HG03066 (cell line): ENCODE measurements at regions not wholly inside any gene's neighbourhood (a gene's known extent, or its start where the extent isn't known, plus 50 kb on each side); places are given as distances from the start of the nearest gene placed in this dataset.

Source experiments
- ATAC-seq: cut with Tn5 transposase; IDR thresholded peaks from one replicate; pipeline ENCODE4 v1.9.1; 2021; ENCODE audit warnings: low read depth; ENCODE audit not compliant: unreplicated experiment

DNA sequence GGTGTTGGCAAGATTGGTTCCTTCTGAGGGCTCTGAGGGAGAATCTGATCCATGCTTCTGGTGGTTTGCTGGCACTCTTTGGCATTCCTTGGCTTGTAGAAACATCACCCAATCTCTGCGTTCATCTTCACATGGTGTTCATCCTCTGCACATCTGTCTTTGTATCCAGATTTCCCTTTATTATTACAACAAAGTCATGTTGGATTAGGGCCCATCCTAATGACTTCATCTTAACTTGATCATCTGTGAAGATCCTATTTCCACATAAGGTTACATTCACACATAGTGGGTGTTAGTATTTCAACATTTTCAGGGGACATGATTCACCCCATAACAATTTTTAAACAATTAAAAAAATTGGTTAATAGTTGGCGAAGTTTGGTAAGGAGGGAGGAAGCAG is 177.4 kb upstream of the CWC22 start:
- ATAC-seq, result no peak

DNA sequence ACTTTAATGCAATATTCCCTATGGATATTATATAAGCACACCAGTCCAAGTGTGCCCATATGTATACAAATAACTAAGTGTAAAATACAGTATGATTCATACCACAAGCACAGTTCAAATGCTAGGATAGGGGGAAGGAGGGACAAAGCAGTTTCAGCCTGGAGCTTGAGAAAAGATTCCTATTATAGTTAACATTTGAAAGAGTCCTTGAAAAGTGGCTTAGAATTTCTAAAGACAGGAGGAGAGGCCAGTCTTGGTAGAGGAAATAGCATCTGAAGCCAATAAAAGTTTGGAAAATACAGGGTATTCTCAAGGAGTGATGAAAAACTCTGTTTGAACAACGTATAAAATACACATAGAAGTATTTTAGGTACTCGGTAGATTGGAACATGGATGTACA is 173.4 kb upstream of the CWC22 start:
- no peak for ATAC-seq

DNA sequence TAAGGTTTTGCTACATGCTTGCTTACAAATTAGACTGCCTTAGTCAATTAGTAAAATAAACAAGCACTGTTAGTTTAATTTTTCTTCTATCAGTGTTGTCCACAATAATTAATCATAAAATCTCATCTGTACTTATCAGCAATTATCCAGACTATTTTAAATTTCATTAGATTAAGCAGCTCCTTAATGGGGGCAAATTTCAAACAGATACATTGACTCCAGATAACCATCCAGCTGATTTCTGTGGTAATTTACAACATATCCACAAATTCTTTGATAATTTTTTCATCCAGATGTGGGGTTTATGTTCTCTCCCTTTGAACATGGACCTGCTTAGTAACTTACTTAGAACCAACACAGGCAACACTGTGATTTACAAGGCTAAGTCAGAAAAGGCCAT is 170.4 kb upstream of the CWC22 start:
- ATAC-seq, result no peak

DNA sequence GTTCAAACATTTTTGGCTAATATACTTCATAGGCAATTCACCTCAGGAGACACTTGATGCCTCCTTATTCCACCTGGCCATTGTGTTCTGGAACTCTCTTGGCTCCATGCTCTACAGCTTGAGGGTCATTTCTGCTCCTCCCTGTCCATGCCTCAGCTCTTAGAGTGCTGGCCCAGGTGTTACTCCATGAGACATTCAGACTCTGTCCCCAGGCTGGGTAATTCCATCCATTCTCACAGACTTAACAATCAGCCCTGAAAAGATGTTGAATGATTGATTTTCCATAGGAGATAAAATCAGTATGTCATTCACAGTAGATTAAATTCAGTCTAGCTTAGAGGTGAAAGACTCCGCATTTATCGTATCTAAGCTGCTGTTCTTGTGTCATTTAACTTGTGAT is 168.6 kb upstream of the CWC22 start:
- ATAC-seq, result no peak

DNA sequence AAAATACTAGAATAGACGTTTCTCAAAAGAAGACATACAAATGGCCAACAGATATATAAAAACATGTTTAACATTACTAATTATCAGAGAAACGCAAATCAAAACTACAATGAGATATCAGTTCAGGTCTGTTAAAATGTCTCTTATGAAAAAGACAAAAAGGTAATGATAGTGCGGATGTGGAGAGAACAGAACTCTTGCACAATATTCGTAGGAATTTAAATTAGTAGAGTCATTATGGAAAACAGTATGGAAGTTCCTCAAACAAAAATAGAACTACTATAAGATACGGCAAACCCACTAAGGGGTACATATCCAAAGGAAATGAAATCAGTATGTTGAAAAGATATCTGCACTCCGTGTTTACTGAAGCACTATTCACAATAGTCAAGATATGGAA is 167.5 kb upstream of the CWC22 start:
- no peak for ATAC-seq

DNA sequence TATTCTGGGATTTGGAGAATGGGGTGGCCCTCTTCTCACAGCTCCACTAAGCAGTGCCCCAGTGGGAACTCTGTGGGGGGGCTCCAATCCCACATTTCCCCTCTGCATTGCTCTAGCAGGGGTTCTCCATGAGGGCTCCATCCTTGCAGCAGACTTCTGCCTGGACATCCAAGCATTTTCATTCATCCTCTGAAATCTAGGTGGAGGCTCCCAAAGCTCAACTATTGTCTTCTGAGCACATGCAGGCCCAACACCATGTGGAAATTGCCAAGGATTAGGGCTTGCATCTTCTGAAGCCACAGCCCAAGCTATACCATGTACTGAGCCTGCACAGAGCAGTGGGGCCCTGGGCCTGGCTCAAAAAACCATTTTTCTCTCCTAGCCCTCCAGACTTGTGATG is 162.4 kb upstream of the CWC22 start:
- ATAC-seq, result no peak

DNA sequence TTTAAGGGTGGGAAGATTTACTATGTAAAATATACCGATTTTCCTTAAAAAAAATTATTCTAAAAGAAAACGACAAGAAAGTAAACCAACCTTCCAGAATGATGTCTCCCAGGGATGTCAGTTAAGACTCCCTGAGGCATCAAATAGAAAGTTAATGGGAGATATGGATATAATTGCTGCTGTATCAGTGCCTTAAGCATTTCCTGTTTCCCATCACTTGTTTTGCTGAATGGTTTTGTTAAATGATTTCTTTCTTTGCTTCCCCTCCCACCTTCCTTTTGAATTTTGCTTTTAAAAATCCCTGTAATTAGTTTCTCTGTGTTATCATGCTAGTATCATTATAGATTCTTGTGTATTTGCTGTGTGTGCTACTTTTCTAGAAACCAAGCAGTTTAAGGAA is 154.3 kb upstream of the CWC22 start:
- ATAC-seq, result no peak

DNA sequence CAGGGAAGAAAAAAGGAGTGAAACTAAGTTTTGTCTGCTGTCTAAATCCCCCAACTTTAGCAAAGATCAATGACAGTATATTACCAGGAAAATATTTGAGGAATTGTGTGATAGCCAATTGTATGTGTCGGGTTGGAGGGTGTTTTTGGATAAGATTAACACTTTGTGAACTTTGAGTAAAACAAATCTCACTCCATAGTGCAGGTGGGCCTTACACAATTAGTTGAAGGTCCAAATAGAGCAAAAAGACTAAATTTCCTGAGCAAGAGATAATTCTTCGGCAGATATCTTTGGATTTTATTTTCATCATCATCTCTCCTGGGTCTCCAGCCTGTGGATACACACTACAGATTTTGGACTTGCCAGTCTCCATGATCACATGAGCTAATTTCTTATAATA is 152.8 kb upstream of the CWC22 start:
- ATAC-seq, result no peak

DNA sequence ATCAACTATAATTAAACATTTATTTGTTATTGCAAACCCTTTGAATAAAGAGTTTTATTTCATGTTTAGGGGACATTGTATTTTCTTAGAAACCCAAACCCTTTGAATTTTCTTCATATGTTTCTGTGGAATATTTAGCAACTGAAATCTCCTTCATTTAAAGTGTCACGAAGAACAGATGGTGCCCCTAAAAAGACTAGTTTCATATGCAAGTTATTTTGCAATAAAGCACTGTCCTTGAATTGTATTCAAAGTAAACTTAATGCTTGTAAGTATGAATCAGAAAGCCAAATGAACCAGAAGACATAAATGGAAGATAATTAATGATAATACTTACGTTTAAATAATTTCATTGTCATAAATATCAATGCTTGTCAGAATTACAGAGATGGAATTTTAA is 151.9 kb upstream of the CWC22 start:
- no peak for ATAC-seq

DNA sequence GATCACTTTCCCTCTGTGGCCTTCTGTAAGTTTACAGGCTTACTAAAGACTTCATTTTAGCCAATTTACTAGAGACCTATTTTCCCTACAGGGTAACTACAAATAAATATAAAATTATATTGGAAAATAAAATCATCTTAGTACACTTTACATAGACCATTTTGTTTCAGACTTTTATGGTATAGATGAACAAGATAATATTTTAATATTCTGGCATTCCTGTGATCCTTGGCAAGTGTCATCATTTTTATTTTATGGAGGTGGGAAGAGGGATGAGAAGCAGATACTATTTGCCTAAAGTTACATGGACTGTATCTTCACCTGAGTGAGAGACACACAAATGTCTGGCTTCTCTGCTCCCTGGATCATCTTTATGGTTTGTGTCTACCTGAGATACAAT is 149.6 kb upstream of the CWC22 start:
- no peak for ATAC-seq

DNA sequence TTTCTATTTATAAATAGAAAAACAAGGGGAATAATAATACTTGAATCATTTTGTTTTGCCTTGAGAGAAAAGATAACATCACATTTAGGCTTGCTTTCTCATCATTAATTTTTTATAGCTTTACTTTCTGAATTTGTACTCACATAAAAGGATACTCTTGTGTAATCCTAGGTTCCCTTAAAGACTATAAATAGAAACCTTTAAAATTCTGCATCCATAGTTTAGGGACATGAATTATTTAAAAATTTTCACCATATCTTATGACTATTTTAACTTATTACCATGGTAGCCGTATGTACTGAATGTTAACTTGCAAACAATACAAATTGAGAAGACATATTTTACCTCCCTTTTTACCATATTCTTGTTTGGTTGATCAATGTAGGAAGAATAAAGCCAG is 143.5 kb upstream of the CWC22 start:
- no peak for ATAC-seq

DNA sequence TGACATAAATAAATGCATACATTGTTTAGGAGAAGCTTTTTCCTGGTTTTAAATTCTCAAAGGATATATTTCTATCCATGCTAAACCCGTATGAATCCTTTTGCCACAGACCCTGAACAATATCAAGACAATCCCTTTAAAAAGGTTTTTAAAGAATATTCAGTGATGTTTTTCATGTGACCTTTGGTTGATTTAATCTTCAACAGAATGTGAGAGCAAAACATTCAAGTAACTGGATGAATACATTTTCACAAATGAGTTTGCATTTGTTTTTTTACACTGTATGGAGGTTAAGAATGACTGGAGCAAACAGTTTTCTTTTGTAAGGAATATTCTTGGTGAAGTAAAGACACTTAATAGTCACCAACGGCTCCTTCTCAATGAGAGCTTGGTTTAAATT is 139.4 kb upstream of the CWC22 start:
- ATAC-seq, result no peak

DNA sequence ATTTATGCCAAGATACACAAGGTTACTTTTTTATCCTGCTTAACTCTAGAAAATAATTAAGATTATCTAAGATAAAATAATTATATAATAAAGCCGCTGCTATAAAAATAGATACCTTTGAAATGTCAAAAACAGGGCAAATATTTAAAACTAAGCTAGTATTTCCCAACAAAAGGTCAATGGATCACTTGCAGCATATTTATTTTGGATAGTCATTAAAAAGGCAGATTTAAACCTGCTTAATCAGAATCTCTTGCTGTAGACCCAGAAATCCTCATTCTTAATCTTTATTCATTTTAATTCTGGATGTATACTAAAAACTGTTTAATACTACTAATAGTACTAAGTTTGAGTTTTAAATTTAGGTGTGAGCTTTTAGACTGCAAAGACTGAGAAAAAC is 139.0 kb upstream of the CWC22 start:
- no peak for ATAC-seq

DNA sequence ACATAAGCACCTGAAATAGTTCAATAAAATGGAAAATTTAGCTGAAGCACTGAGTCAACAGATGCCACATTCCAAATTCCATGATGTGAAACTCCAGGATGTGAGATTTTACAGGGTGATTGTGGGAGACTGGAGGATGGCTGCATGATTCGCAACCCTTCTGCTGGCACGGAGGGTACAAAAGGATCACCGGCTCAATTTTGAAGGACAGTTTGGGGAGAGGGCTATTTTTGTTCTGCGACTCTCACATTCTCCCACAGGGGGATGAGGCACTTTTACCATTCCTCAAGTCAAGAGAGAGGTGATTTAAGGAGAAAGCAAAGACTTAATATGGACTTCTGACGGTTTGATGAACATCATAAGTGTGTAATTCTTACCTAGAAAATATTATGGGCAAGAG is 138.1 kb upstream of the CWC22 start:
- no peak for ATAC-seq

DNA sequence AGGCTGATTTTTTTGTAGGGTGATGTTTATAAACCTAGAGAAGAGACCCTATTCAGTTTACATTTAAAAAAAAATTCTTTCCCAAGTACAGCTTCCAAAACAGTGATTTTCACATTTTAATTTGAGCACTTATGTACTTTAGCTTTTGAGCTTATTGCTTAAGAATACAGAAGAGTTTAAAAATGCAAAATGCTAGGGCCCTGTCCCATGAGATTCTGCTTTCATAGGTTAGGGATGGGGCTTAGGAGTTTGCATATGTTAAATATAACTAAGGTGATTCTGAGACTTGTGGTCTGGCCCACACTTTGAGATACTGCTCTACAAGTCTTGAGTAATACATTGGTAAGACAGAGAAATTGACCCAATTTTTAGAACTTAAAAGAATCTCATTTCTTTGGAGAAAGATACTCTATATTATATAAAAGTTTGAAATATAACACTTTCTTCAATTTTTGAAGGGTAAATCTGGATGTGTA is 137.3 kb upstream of the CWC22 start:
- ATAC-seq, result no peak

DNA sequence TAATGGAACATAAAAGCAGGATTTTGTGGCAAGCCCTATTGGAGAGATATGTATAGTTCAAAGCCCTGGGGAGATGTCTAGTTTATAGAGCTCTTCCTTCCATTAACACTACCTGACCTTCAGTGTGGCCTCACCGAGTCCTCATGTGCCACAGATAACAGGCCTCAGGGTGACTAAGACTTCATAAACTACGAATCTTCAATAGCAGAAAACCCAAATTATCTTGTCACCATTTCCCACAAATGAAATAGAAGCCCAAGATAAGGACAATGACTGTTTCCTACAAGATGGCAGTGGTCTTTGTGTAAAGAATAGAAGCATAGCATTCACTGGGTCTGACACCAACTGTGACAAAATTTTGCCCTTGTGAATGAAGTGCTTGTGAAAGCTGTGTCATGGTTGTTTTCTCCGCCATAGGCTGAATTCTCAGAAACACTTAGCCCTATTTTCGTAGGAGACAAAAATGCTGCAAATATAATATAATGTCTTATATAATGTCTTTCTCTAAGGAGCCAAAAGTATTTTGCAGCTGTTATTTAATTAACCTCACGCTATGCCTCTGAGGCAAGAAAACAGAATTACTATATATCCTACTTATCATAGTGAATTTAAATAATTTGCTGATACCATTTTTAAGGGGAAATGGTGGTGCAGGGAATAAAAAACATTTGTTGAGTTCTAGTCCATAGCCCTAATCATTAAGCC is 136.7 kb upstream of the CWC22 start:
- ATAC-seq, result no peak

DNA sequence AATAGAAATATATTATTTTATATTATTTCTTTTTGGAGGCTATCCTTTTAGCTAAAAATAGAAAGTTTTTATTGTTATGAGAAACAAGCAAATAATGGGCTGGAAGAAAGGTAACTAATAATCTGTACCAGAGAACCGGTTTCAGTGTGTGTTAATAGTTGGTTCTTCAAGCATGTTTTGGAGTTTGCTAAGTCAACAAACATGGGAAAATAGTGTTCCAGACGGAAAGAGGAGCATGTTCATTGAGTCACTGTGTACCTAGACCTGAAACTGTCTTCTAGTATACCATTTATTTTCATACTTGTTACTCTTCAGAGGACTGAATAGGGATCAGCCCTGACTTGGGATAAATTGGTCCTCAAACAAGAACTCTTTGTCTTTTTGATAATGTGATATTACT is 134.5 kb upstream of the CWC22 start:
- no peak for ATAC-seq

DNA sequence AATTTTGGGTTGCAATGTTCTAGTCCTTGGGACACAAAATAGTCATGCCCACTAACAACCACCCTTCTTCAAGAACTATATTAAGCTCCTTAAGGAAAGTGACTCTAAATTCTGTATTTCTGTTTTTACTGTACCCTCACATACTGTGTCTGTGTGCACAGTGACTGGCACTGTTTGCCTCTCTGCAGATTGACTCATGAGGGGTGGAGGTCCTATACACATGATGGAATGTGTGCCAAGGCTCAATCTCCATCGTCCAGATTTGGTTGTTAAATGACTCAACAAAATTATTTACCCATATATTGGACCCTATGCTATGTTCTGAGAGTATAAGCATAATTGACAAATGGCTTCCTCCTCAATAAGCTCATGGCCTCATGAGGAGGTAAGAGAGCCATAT is 126.6 kb upstream of the CWC22 start:
- ATAC-seq, result no peak

DNA sequence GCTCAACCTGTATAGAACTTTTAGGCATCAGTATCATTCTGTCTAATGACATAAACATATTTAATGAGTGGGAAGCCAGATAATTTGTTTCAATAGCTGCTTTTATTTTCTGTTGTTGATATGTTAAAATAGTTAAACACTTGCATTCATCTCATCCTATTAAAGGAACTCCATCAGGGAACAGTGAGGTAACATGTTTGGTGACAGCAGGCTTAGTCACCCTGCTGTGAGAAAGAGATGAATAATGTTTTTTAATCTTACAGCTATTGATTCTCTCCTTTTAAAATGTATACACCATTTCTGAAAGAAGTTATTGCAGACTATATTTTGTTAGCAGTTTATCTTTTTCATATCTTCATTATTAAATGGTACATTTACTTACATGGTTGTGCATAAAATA is 123.3 kb upstream of the CWC22 start:
- no peak for ATAC-seq

DNA sequence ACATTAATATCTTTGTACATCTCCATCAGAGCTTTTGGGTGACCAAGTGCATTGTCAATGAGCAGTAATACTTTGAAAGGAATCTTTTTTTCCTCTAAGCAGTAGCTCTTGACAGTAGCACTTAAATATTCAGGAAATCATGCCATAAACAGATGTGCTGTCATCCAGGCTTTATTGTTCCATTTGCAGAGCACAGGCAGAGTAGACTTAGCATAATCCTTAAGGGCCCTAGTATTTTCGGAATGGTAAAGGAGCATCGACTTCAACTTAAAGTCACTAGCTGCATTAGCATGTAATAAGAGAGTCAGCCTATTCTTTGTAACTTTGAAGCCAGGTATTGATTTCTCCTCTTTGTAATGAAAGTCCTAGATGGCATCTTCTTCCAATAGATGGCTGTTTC is 121.8 kb upstream of the CWC22 start:
- ATAC-seq, result no peak

DNA sequence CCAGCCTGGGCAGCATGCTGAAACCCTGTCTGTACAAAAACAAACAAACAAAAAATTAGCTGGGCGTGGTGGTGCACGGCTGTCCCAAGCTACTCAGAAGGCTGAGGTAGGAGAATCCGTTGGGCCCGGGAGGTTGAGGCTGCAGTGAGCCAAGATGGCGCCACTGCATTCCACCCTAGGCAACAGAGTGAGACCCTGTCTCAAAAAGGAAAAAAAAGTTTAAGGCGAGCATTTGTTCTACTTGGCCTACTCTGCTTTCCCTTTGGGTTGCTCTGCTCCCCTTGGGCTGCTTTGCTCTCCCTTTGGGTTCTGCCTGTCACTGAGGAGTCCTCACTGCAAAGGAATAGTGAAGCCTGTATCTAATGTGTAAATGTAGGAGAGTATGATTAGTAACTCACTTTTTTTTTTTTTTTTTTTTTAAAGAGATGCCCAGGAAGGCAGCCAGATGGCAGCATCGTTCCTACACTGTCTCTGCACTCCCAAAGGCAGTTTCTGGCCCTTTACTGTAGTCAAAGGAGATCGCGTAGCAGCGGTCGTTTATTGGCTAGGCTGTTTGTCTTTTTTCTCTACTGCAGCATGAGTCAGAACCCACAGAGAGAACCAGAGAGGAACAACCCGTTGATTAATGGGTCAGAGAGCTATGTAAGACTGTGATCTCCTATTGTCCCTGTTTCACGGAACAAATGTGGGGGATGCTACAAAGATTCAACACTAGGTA is 118.3 kb upstream of the CWC22 start:
- ATAC-seq, result peak; percentile 67
